H1 (cell line): ENCODE measurements at regions not wholly inside any gene's neighbourhood (a gene's known extent, or its start where the extent isn't known, plus 50 kb on each side); places are given as distances from the start of the nearest gene placed in this dataset.

Experiments
- CTCF ChIA-PET: fragments of 300-600 bp; sonication (Branson Sonifier 250); formaldehyde crosslinking; loops from one replicate; lab custom pipeline; 2021; ENCODE audit not compliant: partially characterized antibody; lab: Charles Lee
- POLR2A ChIA-PET: fragments of 300-600 bp; sonication (Branson Sonifier 250); formaldehyde crosslinking; loops from one replicate; lab custom pipeline; 2021; ENCODE audit warnings: inconsistent platforms; ENCODE audit not compliant: partially characterized antibody; lab: Charles Lee
- DNase-seq, 2 experiments: peaks; one replicate each; pipeline versions ENCODE4 v3.0.0 to v3.0.0-alpha.2; 2010 to 2022; ENCODE audit warnings: low spot score in 2 of 2, low read depth in 1 of 2, mixed read lengths in 1 of 2
- FAIRE-seq: peaks from 2 replicates; lab custom pipeline; 2011; peaks lifted over from hg19 to GRCh38; lab: Jason Lieb, UNC
- H2AFZ ChIP-seq: 2 replicates; pipeline ENCODE4 v1.8.1; 2012; ENCODE audit warnings: low read length, inconsistent platforms
- H2AK5ac ChIP-seq: 2 replicates; pipeline ENCODE4 v1.6.1; 2013; ENCODE audit warnings: low read depth, low read length
- H2BK120ac ChIP-seq: replicated peaks from 2 replicates; pipeline ENCODE3; 2013; ENCODE audit warnings: low read depth, low read length, inconsistent platforms
- H2BK12ac ChIP-seq: 2 replicates; pipeline ENCODE4 v1.6.1; 2013; ENCODE audit warnings: low read depth, low read length
- H2BK15ac ChIP-seq: 2 replicates; pipeline ENCODE4 v1.6.1; 2013; ENCODE audit warnings: low read length
- H2BK20ac ChIP-seq: 2 replicates; pipeline ENCODE4 v1.6.1; 2013; ENCODE audit warnings: low read length
- H2BK5ac ChIP-seq: 2 replicates; pipeline ENCODE4 v1.6.1; 2013; ENCODE audit warnings: low read depth, low read length
- H3K14ac ChIP-seq: 2 replicates; pipeline ENCODE4 v1.6.1; 2013; ENCODE audit warnings: inconsistent platforms; ENCODE audit not compliant: insufficient read length
- H3K18ac ChIP-seq: 2 replicates; pipeline ENCODE4 v1.6.1; 2013; ENCODE audit warnings: low read length; ENCODE audit errors: extremely low read depth
- H3K23ac ChIP-seq: 2 replicates; pipeline ENCODE4 v1.6.1; 2013; ENCODE audit warnings: inconsistent platforms; ENCODE audit not compliant: insufficient read length
- H3K23me2 ChIP-seq: 2 replicates; pipeline ENCODE4 v1.6.1; 2013; ENCODE audit warnings: low read depth, low read length
- H3K27ac ChIP-seq: 2 replicates; pipeline ENCODE4 v1.6.1; 2011; ENCODE audit warnings: low read depth, low read length, inconsistent platforms
- H3K27me3 ChIP-seq, 4 experiments: replicated peaks in 1 of 4; 1 replicate in 1 of 4; 2 replicates in 3 of 4; pipeline versions ENCODE4 v1.6.1 to v1.8.1; 2011 to 2013; ENCODE audit warnings: low read length in 3 of 4, mild to moderate bottlenecking in 3 of 4, inconsistent platforms in 2 of 4, mixed read lengths in 2 of 4, moderate library complexity in 1 of 4; ENCODE audit not compliant: control insufficient read depth in 3 of 4, insufficient read depth in 3 of 4; ENCODE audit errors: extremely low read depth in 1 of 4
- H3K36me3 ChIP-seq, 4 experiments: 2 replicates each; pipeline versions ENCODE4 v1.6.1 to v1.8.1; 2011 to 2013; ENCODE audit warnings: mild to moderate bottlenecking in 4 of 4, low read length in 3 of 4, moderate library complexity in 2 of 4, control low read depth in 1 of 4, inconsistent platforms in 1 of 4; ENCODE audit not compliant: insufficient read depth in 4 of 4, control insufficient read depth in 2 of 4
- H3K4ac ChIP-seq: replicated peaks from 2 replicates; pipeline ENCODE3; 2013; ENCODE audit warnings: low read length, low read depth, mixed read lengths, inconsistent platforms; ENCODE audit not compliant: insufficient read length
- H3K4me1 ChIP-seq, 4 experiments: replicated peaks in 1 of 4; 1 replicate in 1 of 4; 2 replicates in 3 of 4; pipeline versions ENCODE4 v1.6.1 to v1.8.1; 2011 to 2013; ENCODE audit warnings: low read length in 3 of 4, inconsistent platforms in 2 of 4, mixed read lengths in 1 of 4; ENCODE audit not compliant: insufficient read depth in 4 of 4, control insufficient read depth in 3 of 4
- H3K4me2 ChIP-seq, 2 experiments: 2 replicates each; pipeline versions ENCODE4 v1.6.1 to v1.8.1; 2011 to 2013; ENCODE audit warnings: low read depth in 2 of 2, low read length in 2 of 2, control low read depth in 1 of 2, inconsistent platforms in 1 of 2, mild to moderate bottlenecking in 1 of 2; ENCODE audit not compliant: insufficient read depth in 1 of 2
- H3K4me3 ChIP-seq, 4 experiments: fragments of 200-600, 300-600 bp in 1 of 4; sonication (generic), shearing (Covaris generic), sonication (Bioruptor Twin) in 1 of 4; 2 replicates each; pipeline versions ENCODE4 v1.5.1 to v1.8.1; 2011 to 2016; ENCODE audit warnings: low read length in 4 of 4, low read depth in 3 of 4, control low read depth in 2 of 4, inconsistent platforms in 2 of 4, mild to moderate bottlenecking in 2 of 4, mixed read lengths in 1 of 4, moderate library complexity in 1 of 4; ENCODE audit not compliant: insufficient read depth in 2 of 4; ENCODE audit errors: extremely low read depth in 1 of 4
- H3K56ac ChIP-seq: replicated peaks from 2 replicates; pipeline ENCODE3; 2013; ENCODE audit warnings: low read depth, mild to moderate bottlenecking, mixed read lengths, low read length, inconsistent platforms; ENCODE audit not compliant: insufficient read length
- H3K79me1 ChIP-seq: 2 replicates; pipeline ENCODE4 v1.6.1; 2013; ENCODE audit warnings: low read depth, low read length, control low read depth
- H3K79me2 ChIP-seq, 2 experiments: 2 replicates each; pipeline versions ENCODE4 v1.6.1 to v1.8.1; 2012 to 2013; ENCODE audit warnings: low read length in 2 of 2, mild to moderate bottlenecking in 2 of 2, inconsistent platforms in 1 of 2; ENCODE audit not compliant: insufficient read depth in 2 of 2, control insufficient read depth in 1 of 2
- H3K9ac ChIP-seq, 4 experiments: replicated peaks in 1 of 4; 1 replicate in 1 of 4; 2 replicates in 3 of 4; pipeline versions ENCODE4 v1.6.1 to v1.8.1; 2011 to 2013; ENCODE audit warnings: low read depth in 3 of 4, low read length in 3 of 4, control low read depth in 2 of 4, mild to moderate bottlenecking in 2 of 4, moderate library complexity in 2 of 4, inconsistent platforms in 1 of 4; ENCODE audit errors: extremely low read depth in 1 of 4
- H3K9me3 ChIP-seq, 2 experiments: 2 replicates each; pipeline versions ENCODE4 v1.6.1 to v1.8.1; 2012 to 2013; ENCODE audit warnings: mild to moderate bottlenecking in 2 of 2, moderate library complexity in 2 of 2, control low read depth in 1 of 2, inconsistent platforms in 1 of 2, low read depth in 1 of 2, low read length in 1 of 2, mixed read lengths in 1 of 2; ENCODE audit not compliant: insufficient read depth in 2 of 2
- H4K20me1 ChIP-seq, 2 experiments: replicated peaks in 1 of 2; 2 replicates each; pipeline versions ENCODE3 to v1.8.1; 2011 to 2013; ENCODE audit warnings: inconsistent platforms in 2 of 2, low read length in 2 of 2, mild to moderate bottlenecking in 1 of 2; ENCODE audit not compliant: insufficient read depth in 2 of 2, control insufficient read depth in 1 of 2
- H4K5ac ChIP-seq: 2 replicates; pipeline ENCODE4 v1.6.1; 2013; ENCODE audit warnings: low read length, low read depth, mixed read lengths, inconsistent platforms; ENCODE audit not compliant: insufficient read length
- H4K8ac ChIP-seq: 2 replicates; pipeline ENCODE4 v1.8.0; 2013; ENCODE audit warnings: mild to moderate bottlenecking, moderate library complexity, low read length, inconsistent platforms; ENCODE audit not compliant: insufficient read depth; ENCODE audit errors: extremely low read depth
- H4K91ac ChIP-seq: replicated peaks from 2 replicates; pipeline ENCODE3; 2013; ENCODE audit warnings: low read length, mixed read lengths, inconsistent platforms; ENCODE audit not compliant: insufficient read length
- EGR1 ChIP-seq: IDR thresholded peaks from 2 replicates; pipeline ENCODE4 v1.6.1; 2011; ENCODE audit warnings: low read depth, low read length, borderline replicate concordance
- EP300 ChIP-seq, 2 experiments: IDR thresholded peaks; 1 replicate in 1 of 2; 2 replicates in 1 of 2; pipeline ENCODE4 v1.6.1; 2011 to 2012; ENCODE audit warnings: low read depth in 2 of 2, low read length in 2 of 2, mild to moderate bottlenecking in 2 of 2, borderline replicate concordance in 1 of 2, inconsistent platforms in 1 of 2, moderate library complexity in 1 of 2
- HDAC6 ChIP-seq: IDR thresholded peaks from one replicate; pipeline ENCODE4 v1.7.1; 2012; ENCODE audit warnings: low read depth, mild to moderate bottlenecking, inconsistent platforms, low read length, moderate library complexity
- KDM4A ChIP-seq: IDR thresholded peaks from one replicate; pipeline ENCODE4 v1.7.1; 2012; ENCODE audit warnings: low read depth, mild to moderate bottlenecking, moderate library complexity, low read length, inconsistent platforms; ENCODE audit not compliant: severe bottlenecking
- KDM5A ChIP-seq: fragments of 200-600 bp; IDR thresholded peaks from 2 replicates; pipeline ENCODE4 v1.7.1; 2012; ENCODE audit warnings: mild to moderate bottlenecking, low read length, inconsistent platforms, mixed read lengths
- NANOG ChIP-seq: IDR thresholded peaks from 2 replicates; pipeline ENCODE4 v1.6.1; 2011; ENCODE audit warnings: low read length, low read depth, mild to moderate bottlenecking, inconsistent platforms; ENCODE audit not compliant: insufficient read depth, poor library complexity, severe bottlenecking
- NRF1 ChIP-seq: IDR thresholded peaks from 2 replicates; pipeline ENCODE4 v1.6.1; 2011; ENCODE audit warnings: mild to moderate bottlenecking, low read depth, low read length, improper control_type of control experiment
- SIRT6 ChIP-seq: IDR thresholded peaks from one replicate; pipeline ENCODE4 v1.7.1; 2012; ENCODE audit warnings: low read length, inconsistent platforms
- SP1 ChIP-seq: IDR thresholded peaks from 2 replicates; pipeline ENCODE4 v1.6.1; 2011; ENCODE audit warnings: low read depth, low read length
- TBP ChIP-seq: IDR thresholded peaks from 2 replicates; pipeline ENCODE4 v1.6.1; 2011; ENCODE audit warnings: low read depth, low read length, improper control_type of control experiment
- TCF12 ChIP-seq: IDR thresholded peaks from 2 replicates; pipeline ENCODE4 v1.6.1; 2011; ENCODE audit warnings: low read depth, mild to moderate bottlenecking, low read length
- TEAD4 ChIP-seq: IDR thresholded peaks from 2 replicates; pipeline ENCODE4 v1.6.1; 2012; ENCODE audit warnings: low read depth, low read length, inconsistent platforms, mixed read lengths
- WGBS, 2 experiments: shearing (Covaris generic) in 1 of 2; methylation state at CpG; one replicate each; pipeline versions ENCODE4 v1.1.6 to v1.1.7; 2013 to 2015; ENCODE audit warnings: low lambda C conversion rate in 2 of 2, mixed read lengths in 2 of 2, inconsistent platforms in 1 of 2, low coverage in 1 of 2, missing lambda C conversion rate in 1 of 2; ENCODE audit not compliant: insufficient replicate concordance in 2 of 2, insufficient coverage in 1 of 2, insufficient read length in 1 of 2; ENCODE audit errors: extremely low coverage in 1 of 2, missing lambda C conversion rate in 1 of 2; 5-methylcytosine and 5-hydroxymethylcytosine counted together
- TF ChIP-seq, protein P1 (sequence below): IDR thresholded peaks from 2 replicates; pipeline ENCODE4 v1.6.1; 2012; ENCODE audit warnings: inconsistent platforms
- TF ChIP-seq, protein P2 (sequence below): IDR thresholded peaks from 2 replicates; pipeline ENCODE4 v1.6.1; 2011; ENCODE audit warnings: low read length, improper control_type of control experiment

DNA sequence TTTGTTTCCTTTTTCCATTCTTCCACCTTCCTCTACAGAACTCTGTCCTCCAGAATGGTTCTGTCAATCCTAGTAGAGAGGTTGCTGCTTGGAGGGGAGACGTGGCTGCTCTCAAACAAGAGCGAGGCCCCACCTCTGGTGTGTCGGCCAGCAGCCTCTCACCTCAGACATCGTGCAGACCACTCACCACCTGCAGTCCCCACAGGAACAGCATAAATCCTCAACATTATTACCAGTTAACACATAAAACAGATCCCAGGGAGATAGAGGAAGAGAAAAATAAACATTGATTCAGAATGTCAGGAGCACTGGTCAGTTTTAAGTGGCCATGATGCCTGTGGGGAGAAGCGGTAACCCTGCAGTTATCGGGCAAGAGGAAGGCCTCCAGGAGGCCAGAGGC lies 485.9 kb upstream of the DPP6 start:
- no peak overlapping the region for H2BK5ac ChIP-seq
- H3K79me2 ChIP-seq, result no peaks in the 10 kb centered on the region
- POLR2A ChIA-PET, result no interaction called here
- no peak overlapping the region for H3K9ac ChIP-seq
- H3K4me2 ChIP-seq, result no peak overlapping the region
- H2BK12ac ChIP-seq, result no peak overlapping the region
- CTCF ChIA-PET, result no interaction called here
- no peak overlapping the region for H3K4ac ChIP-seq
- H3K36me3 ChIP-seq, result no peaks in the 10 kb centered on the region
- H2AK5ac ChIP-seq, result no peak overlapping the region
- WGBS, 2 experiments, result 85% methylated on average over 6 of the region's 6 CpGs; no CpG with 5 or more reads in 1 of the 2 experiments
- H3K79me1 ChIP-seq, result no peaks in the 10 kb centered on the region
- no peak overlapping the region for H2BK15ac ChIP-seq
- no peaks in the 10 kb centered on the region for H3K23me2 ChIP-seq
- H3K9me3 ChIP-seq, result peaks cover 46 to 60% of the 10 kb centered on the region in 2 experiments
- H4K20me1 ChIP-seq, result no peaks in the 10 kb centered on the region
- H3K23ac ChIP-seq, result no peak overlapping the region
- H2BK20ac ChIP-seq, result no peak overlapping the region
- H4K8ac ChIP-seq, result peak overlapping the region; percentile 57; the same call in 1 of the 2 replicates
- H2AFZ ChIP-seq, result no peak overlapping the region
- FAIRE-seq (no peak), DNase-seq (no peak)
- H2BK120ac ChIP-seq, result no peak overlapping the region
- no peak overlapping the region for H3K4me3 ChIP-seq
- H3K14ac ChIP-seq, result no peak overlapping the region
- no peak overlapping the region for H3K27ac ChIP-seq
- no peak overlapping the region for H3K56ac ChIP-seq
- H3K27me3 ChIP-seq, result no peaks in the 10 kb centered on the region
- no peak overlapping the region for H3K18ac ChIP-seq
- no peaks in the 10 kb centered on the region for H3K4me1 ChIP-seq
- H4K91ac ChIP-seq, result no peak overlapping the region
- no peak overlapping the region for H4K5ac ChIP-seq
- TF ChIP-seq KDM5A (no peak), SIRT6 (no peak), EP300 (IDR thresholded peaks at IDR 0.05; ENCODE audit: borderline replicate concordance in 1 of 2, low read depth in 2 of 2, low read length in 2 of 2) (no peak), TCF12 (no peak), EGR1 (no peak), NRF1 (no peak), TEAD4 (no peak), SP1 (no peak), NANOG (no peak), HDAC6 (no peak), KDM4A (no peak), TBP (no peak)
- TF ChIP-seq, protein P1, sequence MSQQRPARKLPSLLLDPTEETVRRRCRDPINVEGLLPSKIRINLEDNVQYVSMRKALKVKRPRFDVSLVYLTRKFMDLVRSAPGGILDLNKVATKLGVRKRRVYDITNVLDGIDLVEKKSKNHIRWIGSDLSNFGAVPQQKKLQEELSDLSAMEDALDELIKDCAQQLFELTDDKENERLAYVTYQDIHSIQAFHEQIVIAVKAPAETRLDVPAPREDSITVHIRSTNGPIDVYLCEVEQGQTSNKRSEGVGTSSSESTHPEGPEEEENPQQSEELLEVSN, result no peak
- TF ChIP-seq, protein P2, sequence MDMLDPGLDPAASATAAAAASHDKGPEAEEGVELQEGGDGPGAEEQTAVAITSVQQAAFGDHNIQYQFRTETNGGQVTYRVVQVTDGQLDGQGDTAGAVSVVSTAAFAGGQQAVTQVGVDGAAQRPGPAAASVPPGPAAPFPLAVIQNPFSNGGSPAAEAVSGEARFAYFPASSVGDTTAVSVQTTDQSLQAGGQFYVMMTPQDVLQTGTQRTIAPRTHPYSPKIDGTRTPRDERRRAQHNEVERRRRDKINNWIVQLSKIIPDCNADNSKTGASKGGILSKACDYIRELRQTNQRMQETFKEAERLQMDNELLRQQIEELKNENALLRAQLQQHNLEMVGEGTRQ, result no peak
